ENCODE measurements at regions not wholly inside any gene's neighbourhood (a gene's known extent, or its start where the extent isn't known, plus 50 kb on each side); places are given as distances from the start of the nearest gene placed in this dataset.

DNA sequence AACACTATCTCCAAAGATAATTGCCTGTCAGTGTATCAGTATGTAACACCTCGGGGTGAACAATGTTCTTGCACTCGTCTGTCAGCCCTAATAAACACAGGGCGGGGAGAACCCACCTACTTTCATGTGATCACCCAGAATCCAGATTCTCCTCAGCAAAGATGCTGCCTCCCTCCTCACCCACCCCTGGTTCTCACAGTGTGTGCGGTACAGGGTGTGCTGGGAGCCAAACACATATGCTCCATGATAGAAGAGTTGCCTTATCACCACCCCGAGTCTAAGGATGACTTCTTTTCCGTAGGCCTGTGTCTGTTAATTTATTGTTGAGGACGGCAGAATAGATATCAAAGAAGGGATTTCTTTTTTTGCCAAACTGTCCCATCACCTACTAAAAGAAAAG is 206.1 kb downstream of the TLE3 start:
- no peak overlapping the region for H2AFZ ChIP-seq (ENCODE audit: low read length)
- 0 out of 2 replicates have a peak, but pooled peaks cover 5% of the 10 kb centered on the region for H3K9me3 ChIP-seq (ENCODE audit: insufficient read depth, low read depth, low read length)
- H3K9ac ChIP-seq (ENCODE audit: low read depth, low read length, poor library complexity, severe bottlenecking) = no peak overlapping the region
- H3K79me2 ChIP-seq (ENCODE audit: insufficient read depth, low read length) = no peaks in the 10 kb centered on the region
- H4K20me1 ChIP-seq (ENCODE audit: insufficient read depth, low read length, poor library complexity, severe bottlenecking) = no peaks in the 10 kb centered on the region
- no peaks in the 10 kb centered on the region for H3K9me2 ChIP-seq (replicated peaks; ENCODE audit: low read depth, low read length)
- no peak overlapping the region for H3K4me2 ChIP-seq (ENCODE audit: low read depth, low read length, poor library complexity, severe bottlenecking)
- peaks cover 12% of the 10 kb centered on the region for H3K27me3 ChIP-seq (ENCODE audit: insufficient read depth, low read length, poor library complexity, severe bottlenecking)
- no peaks in the 10 kb centered on the region for H3K36me3 ChIP-seq (ENCODE audit: insufficient read depth, low read length)
- no peaks in the 10 kb centered on the region for H3F3A ChIP-seq (ENCODE audit: low read depth)
- H3K4me1 ChIP-seq (ENCODE audit: insufficient read depth, low read length, poor library complexity, severe bottlenecking) = no peaks in the 10 kb centered on the region
- no peak overlapping the region for H3K4me3 ChIP-seq (ENCODE audit: low read length, poor library complexity, severe bottlenecking)
- TF ChIP-seq EZH2phosphoT487 (IDR thresholded peaks at IDR 0.05; ENCODE audit: borderline replicate concordance) = no peak
- TF ChIP-seq, protein P1, sequence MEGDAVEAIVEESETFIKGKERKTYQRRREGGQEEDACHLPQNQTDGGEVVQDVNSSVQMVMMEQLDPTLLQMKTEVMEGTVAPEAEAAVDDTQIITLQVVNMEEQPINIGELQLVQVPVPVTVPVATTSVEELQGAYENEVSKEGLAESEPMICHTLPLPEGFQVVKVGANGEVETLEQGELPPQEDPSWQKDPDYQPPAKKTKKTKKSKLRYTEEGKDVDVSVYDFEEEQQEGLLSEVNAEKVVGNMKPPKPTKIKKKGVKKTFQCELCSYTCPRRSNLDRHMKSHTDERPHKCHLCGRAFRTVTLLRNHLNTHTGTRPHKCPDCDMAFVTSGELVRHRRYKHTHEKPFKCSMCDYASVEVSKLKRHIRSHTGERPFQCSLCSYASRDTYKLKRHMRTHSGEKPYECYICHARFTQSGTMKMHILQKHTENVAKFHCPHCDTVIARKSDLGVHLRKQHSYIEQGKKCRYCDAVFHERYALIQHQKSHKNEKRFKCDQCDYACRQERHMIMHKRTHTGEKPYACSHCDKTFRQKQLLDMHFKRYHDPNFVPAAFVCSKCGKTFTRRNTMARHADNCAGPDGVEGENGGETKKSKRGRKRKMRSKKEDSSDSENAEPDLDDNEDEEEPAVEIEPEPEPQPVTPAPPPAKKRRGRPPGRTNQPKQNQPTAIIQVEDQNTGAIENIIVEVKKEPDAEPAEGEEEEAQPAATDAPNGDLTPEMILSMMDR (conservative IDR thresholded peaks at IDR 0.05; ENCODE audit: low read length) = no peak

DNA sequence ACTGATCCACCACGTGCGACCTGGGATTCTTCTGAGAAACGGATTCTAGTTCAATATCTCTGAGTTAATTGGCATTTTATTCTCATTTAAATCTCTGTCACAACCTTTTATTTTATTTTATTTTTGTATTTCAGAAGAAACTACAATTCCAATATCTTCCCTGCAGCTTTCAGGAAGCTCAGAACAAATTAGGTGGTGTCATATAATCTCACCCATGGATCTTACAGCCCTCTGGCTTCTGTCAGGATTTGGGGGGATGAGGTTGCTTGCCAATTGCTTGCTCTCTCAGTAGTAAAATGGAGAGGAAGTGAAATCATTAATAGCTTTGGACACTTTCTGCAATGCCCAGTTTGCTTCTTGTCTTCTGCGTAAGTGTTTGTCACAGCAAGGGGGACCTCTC is 205.4 kb downstream of the TLE3 start:
- Histone ChIP-seq H2AFZ (ENCODE audit: low read length) (no peak overlapping the region), H3K9me3 (ENCODE audit: insufficient read depth, low read depth, low read length) (0 out of 2 replicates have a peak, but pooled peaks cover 5% of the 10 kb centered on the region), H3K36me3 (ENCODE audit: insufficient read depth, low read length) (no peaks in the 10 kb centered on the region), H3F3A (ENCODE audit: low read depth) (no peaks in the 10 kb centered on the region), H3K79me2 (ENCODE audit: insufficient read depth, low read length) (no peaks in the 10 kb centered on the region), H3K9ac (ENCODE audit: low read depth, low read length, poor library complexity, severe bottlenecking) (no peak overlapping the region), H3K27me3 (ENCODE audit: insufficient read depth, low read length, poor library complexity, severe bottlenecking) (peaks cover 12% of the 10 kb centered on the region), H3K9me2 (replicated peaks; ENCODE audit: low read depth, low read length) (no peaks in the 10 kb centered on the region), H3K4me2 (ENCODE audit: low read depth, low read length, poor library complexity, severe bottlenecking) (no peak overlapping the region), H4K20me1 (ENCODE audit: insufficient read depth, low read length, poor library complexity, severe bottlenecking) (no peaks in the 10 kb centered on the region), H3K4me1 (ENCODE audit: insufficient read depth, low read length, poor library complexity, severe bottlenecking) (no peaks in the 10 kb centered on the region), H3K4me3 (ENCODE audit: low read length, poor library complexity, severe bottlenecking) (no peak overlapping the region)
- no peak for TF ChIP-seq EZH2phosphoT487 (IDR thresholded peaks at IDR 0.05; ENCODE audit: borderline replicate concordance)

GRCh38 chr15:69893086-69893485 is 204.6 kb downstream of the TLE3 start:
- Histone ChIP-seq H3K9me3 (ENCODE audit: insufficient read depth, low read depth, low read length) (0 out of 2 replicates have a peak, but pooled peaks cover 5% of the 10 kb centered on the region), H2AFZ (ENCODE audit: low read length) (no peak overlapping the region), H3K79me2 (ENCODE audit: insufficient read depth, low read length) (no peaks in the 10 kb centered on the region), H3K4me3 (ENCODE audit: low read length, poor library complexity, severe bottlenecking) (no peak overlapping the region), H3F3A (ENCODE audit: low read depth) (no peaks in the 10 kb centered on the region), H3K36me3 (ENCODE audit: insufficient read depth, low read length) (no peaks in the 10 kb centered on the region), H3K4me1 (ENCODE audit: insufficient read depth, low read length, poor library complexity, severe bottlenecking) (no peaks in the 10 kb centered on the region), H3K27me3 (ENCODE audit: insufficient read depth, low read length, poor library complexity, severe bottlenecking) (peaks cover 12% of the 10 kb centered on the region), H3K9me2 (replicated peaks; ENCODE audit: low read depth, low read length) (no peaks in the 10 kb centered on the region), H4K20me1 (ENCODE audit: insufficient read depth, low read length, poor library complexity, severe bottlenecking) (no peaks in the 10 kb centered on the region), H3K9ac (ENCODE audit: low read depth, low read length, poor library complexity, severe bottlenecking) (no peak overlapping the region), H3K4me2 (ENCODE audit: low read depth, low read length, poor library complexity, severe bottlenecking) (no peak overlapping the region)
- TF ChIP-seq EZH2phosphoT487 (IDR thresholded peaks at IDR 0.05; ENCODE audit: borderline replicate concordance) = no peak
- TF ChIP-seq, protein P1 (conservative IDR thresholded peaks at IDR 0.05; ENCODE audit: low read length) = no peak

DNA sequence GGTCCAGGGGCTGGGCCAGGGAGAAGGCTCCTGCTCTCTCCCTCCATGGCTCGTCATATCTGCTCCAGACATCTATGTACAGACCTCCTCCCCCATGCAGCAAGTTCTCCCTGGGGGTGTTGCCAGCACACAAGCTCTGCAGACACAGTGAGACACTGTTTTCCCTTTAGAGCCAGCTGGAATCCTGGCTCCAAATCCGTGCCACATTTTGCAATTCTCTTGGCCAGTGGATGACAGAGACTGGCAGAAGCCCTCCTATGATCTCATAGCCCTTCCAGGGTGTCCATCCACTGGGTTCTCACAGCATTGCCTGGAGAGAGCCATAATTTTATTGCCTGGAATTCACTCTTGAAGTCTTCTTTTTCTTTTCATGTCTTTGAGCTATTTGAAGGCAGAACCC is 203.9 kb downstream of the TLE3 start:
- no peak overlapping the region for H2AFZ ChIP-seq (ENCODE audit: low read length)
- no peak overlapping the region for H3K9ac ChIP-seq (ENCODE audit: low read depth, low read length, poor library complexity, severe bottlenecking)
- H3F3A ChIP-seq (ENCODE audit: low read depth) = no peaks in the 10 kb centered on the region
- H3K27me3 ChIP-seq (ENCODE audit: insufficient read depth, low read length, poor library complexity, severe bottlenecking) = peaks cover 12% of the 10 kb centered on the region
- no peak overlapping the region for H3K4me2 ChIP-seq (ENCODE audit: low read depth, low read length, poor library complexity, severe bottlenecking)
- no peak overlapping the region for H3K4me3 ChIP-seq (ENCODE audit: low read length, poor library complexity, severe bottlenecking)
- no peaks in the 10 kb centered on the region for H4K20me1 ChIP-seq (ENCODE audit: insufficient read depth, low read length, poor library complexity, severe bottlenecking)
- TF ChIP-seq, protein P1 (conservative IDR thresholded peaks at IDR 0.05; ENCODE audit: low read length) = no peak
- TF ChIP-seq EZH2phosphoT487 (IDR thresholded peaks at IDR 0.05; ENCODE audit: borderline replicate concordance) = no peak
- no peaks in the 10 kb centered on the region for H3K4me1 ChIP-seq (ENCODE audit: insufficient read depth, low read length, poor library complexity, severe bottlenecking)
- H3K79me2 ChIP-seq (ENCODE audit: insufficient read depth, low read length) = no peaks in the 10 kb centered on the region
- no peaks in the 10 kb centered on the region for H3K9me2 ChIP-seq (replicated peaks; ENCODE audit: low read depth, low read length)
- H3K9me3 ChIP-seq (ENCODE audit: insufficient read depth, low read depth, low read length) = 0 out of 2 replicates have a peak, but pooled peaks cover 5% of the 10 kb centered on the region
- H3K36me3 ChIP-seq (ENCODE audit: insufficient read depth, low read length) = no peaks in the 10 kb centered on the region

All from Loucy (cell line).